GM18873 (cell line): ENCODE measurements at regions not wholly inside any gene's neighbourhood (a gene's known extent, or its start where the extent isn't known, plus 50 kb on each side); places are given as distances from the start of the nearest gene placed in this dataset.

Source experiments
- ATAC-seq: cut with Tn5 transposase; IDR thresholded peaks from one replicate; pipeline ENCODE4 v1.9.1; 2021; ENCODE audit warnings: mild to moderate bottlenecking, moderate library complexity, moderate number of reproducible peaks; ENCODE audit not compliant: unreplicated experiment, low FRiP score

DNA sequence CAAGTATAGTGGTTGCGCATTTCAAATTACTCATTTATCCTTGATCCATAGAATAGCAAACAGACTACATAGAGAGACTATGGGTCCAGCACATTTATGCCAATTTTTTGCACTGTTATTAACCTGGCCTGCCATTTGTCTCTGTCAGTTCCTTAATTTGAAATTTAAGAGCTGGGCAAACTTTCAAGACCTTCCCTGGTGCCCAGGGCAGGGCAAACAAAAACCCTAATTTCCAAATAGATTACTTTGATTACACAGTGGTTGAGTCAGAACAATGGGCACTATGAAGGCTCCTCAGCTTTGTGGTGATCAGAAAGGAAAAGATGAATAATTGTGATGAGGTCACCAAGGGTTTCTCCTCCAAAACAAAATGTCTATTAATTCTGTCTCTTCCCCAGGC, 80.6 kb downstream of the TNFSF18 start:
- no peak for ATAC-seq

DNA sequence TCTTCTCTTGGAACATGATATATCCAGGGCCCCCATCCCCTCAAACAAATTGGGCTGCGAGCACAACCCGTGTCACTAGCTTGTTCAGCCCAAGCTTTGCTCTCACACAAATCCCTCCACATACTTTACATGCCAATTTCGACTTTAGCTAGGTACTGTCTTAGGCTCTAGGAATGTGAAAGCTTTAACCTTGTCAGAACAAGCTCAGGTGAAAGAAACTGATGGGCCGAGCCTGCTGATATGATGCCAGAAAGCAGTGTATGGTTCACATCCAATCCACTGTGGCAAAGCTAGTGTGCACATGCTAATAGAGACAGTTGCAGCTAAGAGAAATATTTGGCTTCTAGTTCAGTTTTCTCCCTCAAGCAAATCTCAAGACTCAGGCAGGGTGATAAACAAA, 79.5 kb downstream of the TNFSF18 start:
- no peak for ATAC-seq

DNA sequence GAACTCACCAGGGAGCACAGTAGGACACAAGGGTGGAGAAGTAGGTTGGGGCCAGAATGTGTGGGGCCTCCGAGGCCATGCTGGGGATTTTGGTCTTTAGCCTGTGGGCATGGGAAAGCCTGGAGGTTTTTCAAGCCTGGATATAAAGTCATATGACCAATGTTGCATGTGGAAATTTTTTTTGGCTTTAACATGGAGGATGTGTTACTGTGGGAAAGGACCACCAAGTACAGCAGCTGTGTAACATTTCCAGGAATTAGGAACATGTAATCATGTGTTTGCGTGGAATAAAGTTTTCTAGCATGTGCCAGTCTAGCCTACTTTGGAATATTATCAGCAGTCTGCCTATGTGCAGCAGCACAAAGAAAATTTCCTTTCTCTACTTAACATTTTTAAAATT, 78.5 kb downstream of the TNFSF18 start:
- no peak for ATAC-seq

DNA sequence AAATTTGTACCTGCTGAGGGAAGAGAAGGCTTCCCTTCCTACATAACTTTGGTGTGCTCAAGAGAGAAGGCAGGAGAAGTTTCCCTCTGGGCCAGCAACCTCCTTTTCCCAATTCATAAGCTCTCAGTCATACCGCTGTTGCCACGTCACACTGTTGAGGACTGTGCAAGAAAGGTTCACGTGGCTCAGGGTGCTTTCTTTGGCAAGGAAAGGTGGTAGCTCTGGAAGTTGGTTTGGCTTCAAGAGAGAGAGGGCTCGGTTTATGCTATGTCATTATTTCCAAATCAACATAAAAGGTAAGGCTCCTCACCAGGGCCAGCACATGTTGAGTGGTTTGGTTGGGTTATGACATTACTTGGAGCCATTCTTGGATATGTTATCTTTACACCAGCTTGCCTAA, 77.3 kb downstream of the TNFSF18 start:
- no peak for ATAC-seq

DNA sequence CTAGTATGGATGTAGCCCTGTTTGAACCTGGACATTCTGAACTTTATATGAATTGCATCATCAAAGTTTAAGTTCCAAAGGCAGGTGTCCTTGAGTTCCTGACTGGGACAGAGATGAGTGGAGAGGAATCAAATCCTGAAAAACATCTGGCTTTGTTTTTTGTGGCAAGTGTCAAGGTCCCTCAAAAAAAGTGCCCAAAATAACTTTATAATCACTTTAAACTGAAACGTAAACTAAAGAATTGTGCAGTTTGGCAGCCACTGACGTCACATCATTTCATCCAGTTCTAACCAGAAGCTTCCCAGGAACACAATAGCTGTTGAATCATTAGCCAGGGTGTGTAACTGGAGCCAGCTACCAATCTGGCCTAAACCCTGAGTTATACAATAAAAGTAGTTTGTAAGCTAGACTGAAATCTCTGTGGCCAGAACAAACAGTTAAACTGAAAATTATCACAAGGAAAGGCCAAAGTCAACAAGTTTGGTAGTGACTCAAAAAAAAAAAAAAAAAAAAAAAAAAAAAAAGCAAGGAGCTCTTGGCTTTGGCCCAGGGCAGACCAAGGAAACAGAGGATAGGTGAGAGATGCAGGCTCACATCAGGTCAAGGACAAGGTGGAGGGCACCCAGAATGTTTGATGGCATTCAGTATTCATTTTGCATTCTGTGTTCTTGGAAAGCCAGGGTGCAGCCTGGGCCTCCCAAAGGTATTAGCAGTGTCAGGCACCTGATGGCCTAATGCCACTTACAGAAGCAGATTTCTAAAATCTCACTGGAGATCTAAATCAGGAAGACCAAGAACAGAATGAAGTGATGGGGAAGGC, 74.3 kb downstream of the TNFSF18 start:
- ATAC-seq: no peak

DNA sequence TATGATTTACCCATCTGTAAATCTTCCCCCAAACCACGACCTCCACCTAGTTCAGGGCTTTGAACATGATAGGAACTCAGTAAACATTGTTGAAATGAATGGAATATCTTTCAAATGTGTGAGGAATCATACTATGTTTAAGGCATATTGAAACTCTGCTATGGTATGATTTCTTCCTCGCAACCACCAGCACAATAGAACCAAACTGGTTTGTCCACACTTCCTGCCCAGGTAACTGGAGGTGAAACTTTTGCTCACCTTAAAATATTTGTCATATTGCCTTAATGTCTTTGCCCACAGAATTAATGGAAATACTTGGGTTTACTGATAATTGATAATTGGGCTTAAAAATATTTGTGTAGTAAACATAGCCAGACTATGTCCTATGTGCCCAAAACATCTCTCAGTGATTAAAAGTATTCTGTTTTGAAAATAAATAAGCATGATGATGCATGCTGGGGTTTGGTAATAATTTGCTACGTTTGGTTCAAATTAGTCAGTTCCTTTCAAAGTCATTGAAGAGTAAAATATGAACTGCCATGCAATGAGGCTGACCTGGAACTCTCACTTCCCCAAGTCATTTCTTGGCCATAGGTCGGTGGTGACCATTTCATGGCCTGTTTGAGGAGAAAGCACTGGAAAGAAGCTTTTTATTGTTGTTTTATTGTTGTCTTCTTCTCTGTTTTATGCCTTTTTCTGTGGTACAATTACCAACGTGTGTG, 73.3 kb downstream of the TNFSF18 start:
- no peak for ATAC-seq

DNA sequence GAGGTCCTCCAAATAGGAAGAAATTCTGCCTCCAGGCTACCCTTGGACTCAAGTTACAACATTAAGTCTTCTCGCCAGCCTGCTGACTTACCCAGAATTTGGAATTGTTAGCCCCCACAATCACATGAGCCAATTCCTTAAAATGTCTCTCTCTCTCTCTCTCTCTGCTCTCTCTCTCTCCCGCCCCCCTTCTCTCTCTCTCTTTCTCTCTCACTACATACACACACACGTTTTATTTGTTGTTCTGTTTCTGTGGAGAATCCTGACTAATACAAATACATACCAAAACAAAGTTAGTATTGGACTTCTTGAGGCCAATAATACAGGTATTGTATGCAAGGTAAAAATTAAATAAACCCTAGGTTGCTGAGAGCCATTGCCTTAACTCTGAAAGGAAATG, 72.1 kb downstream of the TNFSF18 start:
- ATAC-seq: no peak

DNA sequence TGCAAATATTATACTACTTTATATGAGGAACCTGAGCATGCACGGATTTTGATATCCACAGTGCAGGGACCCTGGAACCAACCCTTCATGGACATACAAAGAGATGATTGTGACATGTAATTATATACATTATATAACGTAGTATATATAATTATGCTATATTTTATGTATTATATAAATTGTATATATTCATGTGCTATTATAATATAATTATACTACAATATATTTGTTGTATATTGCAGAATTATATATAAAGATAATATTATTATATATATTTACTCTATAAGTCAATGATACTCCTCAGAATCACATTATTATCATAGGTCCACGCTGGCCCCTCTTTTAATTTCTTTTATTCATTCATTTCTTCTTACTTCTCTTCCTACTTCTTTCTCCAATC, 70.9 kb downstream of the TNFSF18 start:
- no peak for ATAC-seq

DNA sequence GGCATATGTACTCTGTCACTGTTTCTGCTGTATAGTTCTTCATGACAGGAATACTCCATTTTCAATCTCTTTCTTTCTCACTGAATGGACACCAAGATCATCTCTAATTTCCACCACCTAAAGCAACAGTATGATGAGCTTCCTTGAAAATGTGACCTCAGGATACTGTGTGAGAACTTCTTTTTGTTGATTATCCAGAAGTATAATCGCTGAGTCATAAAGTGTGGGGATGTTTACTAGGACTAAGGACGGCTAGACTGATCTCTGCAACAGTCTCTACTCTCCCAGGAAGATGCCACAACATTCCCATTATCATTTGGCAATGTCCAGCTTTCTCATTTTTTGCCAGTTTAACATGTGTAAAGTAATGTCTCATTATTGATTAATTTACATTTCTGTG, 70.3 kb downstream of the TNFSF18 start:
- no peak for ATAC-seq

DNA sequence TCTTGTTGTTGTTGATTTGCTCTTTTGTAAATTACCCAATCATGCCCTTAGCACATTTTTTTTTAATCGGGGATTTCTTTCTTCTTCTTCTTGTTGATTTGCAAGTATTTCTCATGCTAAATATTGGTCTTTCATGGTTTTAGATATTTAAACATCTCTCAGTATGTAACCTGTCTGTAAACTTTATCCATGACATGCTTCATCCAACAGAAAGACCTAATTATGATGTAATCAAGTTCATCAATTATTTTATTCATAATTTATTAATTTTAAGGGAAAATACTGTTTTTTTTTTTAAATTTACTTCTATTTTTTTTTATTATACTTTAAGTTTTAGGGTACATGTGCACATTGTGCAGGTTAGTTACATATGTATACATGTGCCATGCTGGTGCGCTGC, 69.8 kb downstream of the TNFSF18 start:
- ATAC-seq: no peak
